HUES48 (cell line): ENCODE measurements at regions not wholly inside any gene's neighbourhood (a gene's known extent, or its start where the extent isn't known, plus 50 kb on each side); places are given as distances from the start of the nearest gene placed in this dataset.

Source experiments
- H3K27ac ChIP-seq: one replicate; pipeline ENCODE4 v1.7.0; 2013; ENCODE audit warnings: low read depth, low read length, inconsistent platforms
- H3K27me3 ChIP-seq: 2 replicates; pipeline ENCODE4 v1.6.1; 2013; ENCODE audit warnings: mild to moderate bottlenecking, low read length; ENCODE audit not compliant: control insufficient read depth, insufficient read depth
- H3K36me3 ChIP-seq: 2 replicates; pipeline ENCODE4 v1.6.1; 2013; ENCODE audit warnings: low read length; ENCODE audit not compliant: control insufficient read depth, insufficient read depth
- H3K4me1 ChIP-seq: 2 replicates; pipeline ENCODE4 v1.6.1; 2013; ENCODE audit warnings: mild to moderate bottlenecking, low read length; ENCODE audit not compliant: control insufficient read depth, insufficient read depth
- H3K4me3 ChIP-seq: 2 replicates; pipeline ENCODE4 v1.5.1; 2013; ENCODE audit warnings: mild to moderate bottlenecking, low read depth, low read length
- H3K9ac ChIP-seq: 2 replicates; pipeline ENCODE4 v1.6.1; 2013; ENCODE audit warnings: mild to moderate bottlenecking, low read depth, low read length, moderate library complexity
- H3K9me3 ChIP-seq: 2 replicates; pipeline ENCODE4 v1.6.1; 2013; ENCODE audit warnings: low read length; ENCODE audit not compliant: control insufficient read depth, insufficient read depth

- Histone ChIP-seq H3K9ac (no peak overlapping the region), H3K27me3 (no peaks in the 10 kb centered on the region), H3K9me3 (no peaks in the 10 kb centered on the region), H3K36me3 (no peaks in the 10 kb centered on the region), H3K27ac (no peak overlapping the region), H3K4me3 (no peak overlapping the region), H3K4me1 (no peaks in the 10 kb centered on the region)
Measured at GRCh38 chr10:21217107-21217506, 308.4 kb downstream of the SKIDA1 start.

- no peaks in the 10 kb centered on the region for H3K4me1 ChIP-seq
- no peaks in the 10 kb centered on the region for H3K27me3 ChIP-seq
- no peaks in the 10 kb centered on the region for H3K36me3 ChIP-seq
Measured at GRCh38 chr10:21214329-21214728, 311.2 kb downstream of the SKIDA1 start.

GRCh38 chr10:21213381-21213780 is 312.1 kb downstream of the SKIDA1 start:
- Histone ChIP-seq H3K27me3 (no peaks in the 10 kb centered on the region), H3K9me3 (no peaks in the 10 kb centered on the region), H3K9ac (no peak overlapping the region), H3K4me1 (no peaks in the 10 kb centered on the region), H3K36me3 (no peaks in the 10 kb centered on the region), H3K4me3 (no peak overlapping the region), H3K27ac (no peak overlapping the region)

More at GRCh38 chr10:21214329-21214728, 311.2 kb downstream of the SKIDA1 start:
- Histone ChIP-seq H3K27ac (no peak overlapping the region), H3K9ac (no peak overlapping the region), H3K4me3 (no peak overlapping the region), H3K9me3 (no peaks in the 10 kb centered on the region)

- Histone ChIP-seq H3K4me1 (no peaks in the 10 kb centered on the region), H3K27ac (no peak overlapping the region), H3K36me3 (no peaks in the 10 kb centered on the region), H3K27me3 (no peaks in the 10 kb centered on the region), H3K9me3 (no peaks in the 10 kb centered on the region), H3K9ac (no peak overlapping the region), H3K4me3 (no peak overlapping the region)
Measured at GRCh38 chr10:21212912-21213311, 312.6 kb downstream of the SKIDA1 start.

- Histone ChIP-seq H3K27me3 (no peaks in the 10 kb centered on the region), H3K36me3 (no peaks in the 10 kb centered on the region), H3K9ac (no peak overlapping the region), H3K4me1 (no peaks in the 10 kb centered on the region), H3K27ac (no peak overlapping the region), H3K9me3 (no peaks in the 10 kb centered on the region), H3K4me3 (no peak overlapping the region)
Measured at GRCh38 chr10:21212348-21212747, 313.1 kb downstream of the SKIDA1 start.

- Histone ChIP-seq H3K4me1 (no peaks in the 10 kb centered on the region), H3K4me3 (no peak overlapping the region), H3K9me3 (no peaks in the 10 kb centered on the region), H3K27me3 (no peaks in the 10 kb centered on the region), H3K36me3 (no peaks in the 10 kb centered on the region), H3K9ac (no peak overlapping the region), H3K27ac (no peak overlapping the region)
Measured at GRCh38 chr10:21209495-21209894, 312.4 kb upstream of the NEBL start.

- H3K27ac ChIP-seq = no peak overlapping the region
Measured at GRCh38 chr10:21208666-21209316, 311.7 kb upstream of the NEBL start.

GRCh38 chr10:21207852-21208646 is 310.9 kb upstream of the NEBL start:
- Histone ChIP-seq H3K4me1 (no peaks in the 10 kb centered on the region), H3K9me3 (no peaks in the 10 kb centered on the region), H3K27ac (no peak overlapping the region), H3K4me3 (no peak overlapping the region), H3K27me3 (no peaks in the 10 kb centered on the region), H3K9ac (no peak overlapping the region), H3K36me3 (no peaks in the 10 kb centered on the region)

More at GRCh38 chr10:21208666-21209316, 311.7 kb upstream of the NEBL start:
- Histone ChIP-seq H3K9ac (no peak overlapping the region), H3K4me1 (no peaks in the 10 kb centered on the region), H3K4me3 (no peak overlapping the region), H3K36me3 (no peaks in the 10 kb centered on the region), H3K9me3 (no peaks in the 10 kb centered on the region), H3K27me3 (no peaks in the 10 kb centered on the region)

GRCh38 chr10:21205328-21205727 is 308.2 kb upstream of the NEBL start:
- Histone ChIP-seq H3K27ac (no peak overlapping the region), H3K9ac (no peak overlapping the region), H3K4me3 (no peak overlapping the region), H3K4me1 (no peaks in the 10 kb centered on the region), H3K36me3 (no peaks in the 10 kb centered on the region), H3K9me3 (no peaks in the 10 kb centered on the region), H3K27me3 (no peaks in the 10 kb centered on the region)

- H3K9me3 ChIP-seq = no peaks in the 10 kb centered on the region
- no peak overlapping the region for H3K27ac ChIP-seq
- no peak overlapping the region for H3K9ac ChIP-seq
- no peak overlapping the region for H3K4me3 ChIP-seq
- H3K36me3 ChIP-seq = no peaks in the 10 kb centered on the region
- no peaks in the 10 kb centered on the region for H3K4me1 ChIP-seq
- H3K27me3 ChIP-seq = no peaks in the 10 kb centered on the region
Measured at GRCh38 chr10:21203473-21204107, 306.5 kb upstream of the NEBL start.
